ENCODE measurements at regions not wholly inside any gene's neighbourhood (a gene's known extent, or its start where the extent isn't known, plus 50 kb on each side); places are given as distances from the start of the nearest gene placed in this dataset.

GRCh38 chr14:65287264-65288131 is 125.0 kb upstream of the FUT8 start:
- Histone ChIP-seq H3K27ac (ENCODE audit: insufficient read depth, low read length, poor library complexity, severe bottlenecking) (peak overlapping the region; percentile 56), H3K27me3 (replicated peaks; ENCODE audit: control insufficient read depth, insufficient read depth, low read length, poor library complexity, severe bottlenecking) (no peaks in the 10 kb centered on the region), H3K4me3 (ENCODE audit: insufficient read depth, low read depth, low read length, poor library complexity, severe bottlenecking) (peak overlapping the region; percentile 2), H3K9me3 (ENCODE audit: control insufficient read depth, low read length) (no peaks in the 10 kb centered on the region), H3K4me1 (ENCODE audit: control insufficient read depth, insufficient read depth, low read length, poor library complexity, severe bottlenecking) (peaks cover 31% of the 10 kb centered on the region), H3K36me3 (ENCODE audit: control insufficient read depth, insufficient read depth, low read length) (no peaks in the 10 kb centered on the region)
- DNase-seq: peak in 1 of 3 donors; percentile 6

GRCh38 chr14:65290830-65291229 is 121.7 kb upstream of the FUT8 start:
- H3K36me3 ChIP-seq (ENCODE audit: control insufficient read depth, insufficient read depth, low read length): no peaks in the 10 kb centered on the region
- no peak for DNase-seq
- peaks cover 23% of the 10 kb centered on the region for H3K4me1 ChIP-seq (ENCODE audit: control insufficient read depth, insufficient read depth, low read length, poor library complexity, severe bottlenecking)
- no peak overlapping the region for H3K4me3 ChIP-seq (ENCODE audit: insufficient read depth, low read depth, low read length, poor library complexity, severe bottlenecking)
- no peaks in the 10 kb centered on the region for H3K9me3 ChIP-seq (ENCODE audit: control insufficient read depth, low read length)
- no peaks in the 10 kb centered on the region for H3K27me3 ChIP-seq (replicated peaks; ENCODE audit: control insufficient read depth, insufficient read depth, low read length, poor library complexity, severe bottlenecking)
- no peak overlapping the region for H3K27ac ChIP-seq (ENCODE audit: insufficient read depth, low read length, poor library complexity, severe bottlenecking)

- DNase-seq: no peak
- Histone ChIP-seq H3K4me1 (ENCODE audit: control insufficient read depth, insufficient read depth, low read length, poor library complexity, severe bottlenecking) (peaks cover 23% of the 10 kb centered on the region), H3K4me3 (ENCODE audit: insufficient read depth, low read depth, low read length, poor library complexity, severe bottlenecking) (no peak overlapping the region), H3K9me3 (ENCODE audit: control insufficient read depth, low read length) (no peaks in the 10 kb centered on the region), H3K27ac (ENCODE audit: insufficient read depth, low read length, poor library complexity, severe bottlenecking) (no peak overlapping the region), H3K36me3 (ENCODE audit: control insufficient read depth, insufficient read depth, low read length) (no peaks in the 10 kb centered on the region), H3K27me3 (replicated peaks; ENCODE audit: control insufficient read depth, insufficient read depth, low read length, poor library complexity, severe bottlenecking) (no peaks in the 10 kb centered on the region)
These were observed 121.0 kb upstream of the FUT8 start for GRCh38 chr14:65291531-65291930.

- Histone ChIP-seq H3K36me3 (ENCODE audit: control insufficient read depth, insufficient read depth, low read length) (no peaks in the 10 kb centered on the region), H3K27ac (ENCODE audit: insufficient read depth, low read length, poor library complexity, severe bottlenecking) (no peak overlapping the region), H3K9me3 (ENCODE audit: control insufficient read depth, low read length) (no peaks in the 10 kb centered on the region), H3K4me3 (ENCODE audit: insufficient read depth, low read depth, low read length, poor library complexity, severe bottlenecking) (no peak overlapping the region), H3K4me1 (ENCODE audit: control insufficient read depth, insufficient read depth, low read length, poor library complexity, severe bottlenecking) (peaks cover 10% of the 10 kb centered on the region), H3K27me3 (replicated peaks; ENCODE audit: control insufficient read depth, insufficient read depth, low read length, poor library complexity, severe bottlenecking) (no peaks in the 10 kb centered on the region)
- no peak for DNase-seq
These were observed 117.7 kb upstream of the FUT8 start for GRCh38 chr14:65294816-65295215.

- H3K27me3 ChIP-seq (replicated peaks; ENCODE audit: control insufficient read depth, insufficient read depth, low read length, poor library complexity, severe bottlenecking): no peaks in the 10 kb centered on the region
- no peak overlapping the region for H3K27ac ChIP-seq (ENCODE audit: insufficient read depth, low read length, poor library complexity, severe bottlenecking)
- no peak overlapping the region for H3K4me3 ChIP-seq (ENCODE audit: insufficient read depth, low read depth, low read length, poor library complexity, severe bottlenecking)
- H3K36me3 ChIP-seq (ENCODE audit: control insufficient read depth, insufficient read depth, low read length): no peaks in the 10 kb centered on the region
- peaks cover 6% of the 10 kb centered on the region for H3K4me1 ChIP-seq (ENCODE audit: control insufficient read depth, insufficient read depth, low read length, poor library complexity, severe bottlenecking)
- H3K9me3 ChIP-seq (ENCODE audit: control insufficient read depth, low read length): no peaks in the 10 kb centered on the region
- no peak for DNase-seq
These were observed 116.1 kb upstream of the FUT8 start for GRCh38 chr14:65296402-65296801.

- Histone ChIP-seq H3K27ac (ENCODE audit: insufficient read depth, low read length, poor library complexity, severe bottlenecking) (no peak overlapping the region), H3K9me3 (ENCODE audit: control insufficient read depth, low read length) (no peaks in the 10 kb centered on the region), H3K36me3 (ENCODE audit: control insufficient read depth, insufficient read depth, low read length) (no peaks in the 10 kb centered on the region), H3K4me3 (ENCODE audit: insufficient read depth, low read depth, low read length, poor library complexity, severe bottlenecking) (no peak overlapping the region), H3K4me1 (ENCODE audit: control insufficient read depth, insufficient read depth, low read length, poor library complexity, severe bottlenecking) (peaks cover 2% of the 10 kb centered on the region), H3K27me3 (replicated peaks; ENCODE audit: control insufficient read depth, insufficient read depth, low read length, poor library complexity, severe bottlenecking) (no peaks in the 10 kb centered on the region)
- no peak for DNase-seq
These were observed 115.7 kb upstream of the FUT8 start for GRCh38 chr14:65296876-65297275.

- no peaks in the 10 kb centered on the region for H3K9me3 ChIP-seq (ENCODE audit: control insufficient read depth, low read length)
- H3K27ac ChIP-seq (ENCODE audit: insufficient read depth, low read length, poor library complexity, severe bottlenecking): no peak overlapping the region
- no peak for DNase-seq
- no peaks in the 10 kb centered on the region for H3K27me3 ChIP-seq (replicated peaks; ENCODE audit: control insufficient read depth, insufficient read depth, low read length, poor library complexity, severe bottlenecking)
- H3K4me1 ChIP-seq (ENCODE audit: control insufficient read depth, insufficient read depth, low read length, poor library complexity, severe bottlenecking): no peaks in the 10 kb centered on the region
- no peaks in the 10 kb centered on the region for H3K36me3 ChIP-seq (ENCODE audit: control insufficient read depth, insufficient read depth, low read length)
- H3K4me3 ChIP-seq (ENCODE audit: insufficient read depth, low read depth, low read length, poor library complexity, severe bottlenecking): no peak overlapping the region
These were observed 114.8 kb upstream of the FUT8 start for GRCh38 chr14:65297744-65298143.

GRCh38 chr14:65299826-65300225 is 112.7 kb upstream of the FUT8 start:
- Histone ChIP-seq H3K4me3 (ENCODE audit: insufficient read depth, low read depth, low read length, poor library complexity, severe bottlenecking) (no peak overlapping the region), H3K27ac (ENCODE audit: insufficient read depth, low read length, poor library complexity, severe bottlenecking) (no peak overlapping the region), H3K36me3 (ENCODE audit: control insufficient read depth, insufficient read depth, low read length) (no peaks in the 10 kb centered on the region), H3K9me3 (ENCODE audit: control insufficient read depth, low read length) (no peaks in the 10 kb centered on the region), H3K27me3 (replicated peaks; ENCODE audit: control insufficient read depth, insufficient read depth, low read length, poor library complexity, severe bottlenecking) (no peaks in the 10 kb centered on the region), H3K4me1 (ENCODE audit: control insufficient read depth, insufficient read depth, low read length, poor library complexity, severe bottlenecking) (peaks cover 8% of the 10 kb centered on the region)
- no peak for DNase-seq

- Histone ChIP-seq H3K4me3 (ENCODE audit: insufficient read depth, low read depth, low read length, poor library complexity, severe bottlenecking) (no peak overlapping the region), H3K36me3 (ENCODE audit: control insufficient read depth, insufficient read depth, low read length) (no peaks in the 10 kb centered on the region), H3K27me3 (replicated peaks; ENCODE audit: control insufficient read depth, insufficient read depth, low read length, poor library complexity, severe bottlenecking) (no peaks in the 10 kb centered on the region), H3K27ac (ENCODE audit: insufficient read depth, low read length, poor library complexity, severe bottlenecking) (no peak overlapping the region), H3K9me3 (ENCODE audit: control insufficient read depth, low read length) (no peaks in the 10 kb centered on the region), H3K4me1 (ENCODE audit: control insufficient read depth, insufficient read depth, low read length, poor library complexity, severe bottlenecking) (peaks cover 8% of the 10 kb centered on the region)
- DNase-seq: no peak
These were observed 110.5 kb upstream of the FUT8 start for GRCh38 chr14:65301862-65302539.

- no peak for DNase-seq
- Histone ChIP-seq H3K4me3 (ENCODE audit: insufficient read depth, low read depth, low read length, poor library complexity, severe bottlenecking) (no peak overlapping the region), H3K4me1 (ENCODE audit: control insufficient read depth, insufficient read depth, low read length, poor library complexity, severe bottlenecking) (peaks cover 8% of the 10 kb centered on the region), H3K27me3 (replicated peaks; ENCODE audit: control insufficient read depth, insufficient read depth, low read length, poor library complexity, severe bottlenecking) (no peaks in the 10 kb centered on the region), H3K9me3 (ENCODE audit: control insufficient read depth, low read length) (no peaks in the 10 kb centered on the region), H3K27ac (ENCODE audit: insufficient read depth, low read length, poor library complexity, severe bottlenecking) (no peak overlapping the region), H3K36me3 (ENCODE audit: control insufficient read depth, insufficient read depth, low read length) (no peaks in the 10 kb centered on the region)
These were observed 109.8 kb upstream of the FUT8 start for GRCh38 chr14:65302571-65303189.
